ENCODE measurements at regions not wholly inside any gene's neighbourhood (a gene's known extent, or its start where the extent isn't known, plus 50 kb on each side); places are given as distances from the start of the nearest gene placed in this dataset.

- Histone ChIP-seq H3K4me3 (no peak overlapping the region), H3K9me3 (no peaks in the 10 kb centered on the region), H3K27ac (no peak overlapping the region), H3K4me1 (peaks cover 10% of the 10 kb centered on the region), H3K27me3 (no peaks in the 10 kb centered on the region), H3K36me3 (no peaks in the 10 kb centered on the region)
- TF ChIP-seq POLR2AphosphoS5 (IDR thresholded peaks at IDR 0.05; ENCODE audit: insufficient read depth in 1 of 2, low read depth in 1 of 2) (no peak), CTCF (IDR thresholded peaks at IDR 0.05) (no peak), POLR2A (IDR thresholded peaks at IDR 0.05) (no peak)
- intact Hi-C loops (cut with DNase I) = no loop called here
- DNase-seq (ENCODE audit: extremely low spot score in 2 of 2) = peak in 1 of 2 donors; percentile 70
Observed at GRCh38 chr11:11068113-11068512, 210.3 kb upstream of the ZBED5 start.

DNA sequence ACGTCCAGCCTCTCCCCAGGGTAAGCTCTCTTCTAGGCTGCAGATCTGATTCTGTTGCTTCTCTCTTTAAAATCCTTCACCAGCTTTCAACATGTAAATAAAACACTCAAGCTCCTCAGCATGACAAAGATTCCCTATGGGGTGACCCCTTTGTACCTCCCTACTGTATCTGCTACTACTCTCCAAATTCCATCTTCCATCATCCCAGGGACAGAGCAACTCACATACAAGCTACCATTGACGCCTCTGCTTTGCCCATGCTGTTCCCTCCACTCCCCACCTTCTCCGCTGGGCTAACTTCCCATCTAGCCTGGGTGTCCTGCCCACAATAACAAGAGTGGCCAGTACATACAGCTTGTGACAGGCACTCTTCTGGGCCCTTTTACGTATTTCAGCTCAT, 207.5 kb upstream of the ZBED5 start:
- no peak for TF ChIP-seq POLR2AphosphoS5 (IDR thresholded peaks at IDR 0.05; ENCODE audit: insufficient read depth in 1 of 2, low read depth in 1 of 2)
- no peak for TF ChIP-seq POLR2A (IDR thresholded peaks at IDR 0.05)
- TF ChIP-seq CTCF (IDR thresholded peaks at IDR 0.05) = no peak
- Histone ChIP-seq H3K27me3 (no peaks in the 10 kb centered on the region), H3K36me3 (no peaks in the 10 kb centered on the region), H3K4me1 (peaks cover 10% of the 10 kb centered on the region), H3K9me3 (no peaks in the 10 kb centered on the region), H3K27ac (no peak overlapping the region), H3K4me3 (no peak overlapping the region)
- peak in 1 of 2 donors; percentile 56 for DNase-seq (ENCODE audit: extremely low spot score in 2 of 2)
- intact Hi-C loops (cut with DNase I) = no loop called here

DNA sequence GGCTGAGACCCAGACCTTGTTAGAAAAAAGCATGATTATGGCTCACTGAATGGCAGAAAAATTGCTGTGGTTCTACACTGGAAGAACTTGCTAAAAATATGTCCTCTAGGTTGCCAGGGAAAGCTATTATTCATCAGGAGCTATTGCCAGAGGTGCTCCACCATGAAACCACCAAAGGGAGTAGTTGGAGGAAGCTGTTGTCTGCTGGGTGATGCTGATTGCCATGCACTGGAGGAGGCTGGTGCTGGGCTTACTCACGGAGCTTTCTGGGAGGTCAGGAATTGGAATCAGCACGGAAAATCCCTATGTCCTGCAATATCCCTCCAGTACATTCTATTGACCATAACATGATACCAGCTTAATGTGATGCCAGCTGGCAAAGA, 199.6 kb upstream of the ZBED5 start:
- intact Hi-C loops (cut with DNase I) = no loop called here
- Histone ChIP-seq H3K36me3 (no peaks in the 10 kb centered on the region), H3K4me1 (no peaks in the 10 kb centered on the region), H3K27me3 (no peaks in the 10 kb centered on the region), H3K9me3 (peaks cover 8% of the 10 kb centered on the region), H3K4me3 (no peak overlapping the region), H3K27ac (no peak overlapping the region)
- TF ChIP-seq CTCF (IDR thresholded peaks at IDR 0.05) (no peak), POLR2AphosphoS5 (IDR thresholded peaks at IDR 0.05; ENCODE audit: insufficient read depth in 1 of 2, low read depth in 1 of 2) (no peak), POLR2A (IDR thresholded peaks at IDR 0.05) (no peak)
- DNase-seq (ENCODE audit: extremely low spot score in 2 of 2) = peak in 1 of 2 donors; percentile 16

GRCh38 chr11:11056749-11057471, 199.1 kb upstream of the ZBED5 start:
- no peak for DNase-seq (ENCODE audit: extremely low spot score in 2 of 2)
- Histone ChIP-seq H3K27ac (no peak overlapping the region), H3K27me3 (no peaks in the 10 kb centered on the region), H3K4me3 (no peak overlapping the region), H3K36me3 (no peaks in the 10 kb centered on the region), H3K9me3 (peaks cover 8% of the 10 kb centered on the region), H3K4me1 (no peaks in the 10 kb centered on the region)
- TF ChIP-seq POLR2A (IDR thresholded peaks at IDR 0.05) = no peak
- no peak for TF ChIP-seq CTCF (IDR thresholded peaks at IDR 0.05)
- TF ChIP-seq POLR2AphosphoS5 (IDR thresholded peaks at IDR 0.05; ENCODE audit: insufficient read depth in 1 of 2, low read depth in 1 of 2) = no peak
- intact Hi-C loops (cut with DNase I) = no loop called here

- Histone ChIP-seq H3K27ac (no peak overlapping the region), H3K36me3 (no peaks in the 10 kb centered on the region), H3K4me3 (no peak overlapping the region), H3K9me3 (peaks cover 8% of the 10 kb centered on the region), H3K4me1 (no peaks in the 10 kb centered on the region), H3K27me3 (no peaks in the 10 kb centered on the region)
- intact Hi-C loops (cut with DNase I) = no loop called here
- DNase-seq (ENCODE audit: extremely low spot score in 2 of 2) = no peak
- TF ChIP-seq CTCF (IDR thresholded peaks at IDR 0.05) (no peak), POLR2A (IDR thresholded peaks at IDR 0.05) (no peak), POLR2AphosphoS5 (IDR thresholded peaks at IDR 0.05; ENCODE audit: insufficient read depth in 1 of 2, low read depth in 1 of 2) (no peak)
Observed at GRCh38 chr11:11056316-11056715, 198.5 kb upstream of the ZBED5 start.

Data from vagina (tissue), 2 donors.